Spinal cord (tissue), 9 donors: ENCODE measurements at regions not wholly inside any gene's neighbourhood (a gene's known extent, or its start where the extent isn't known, plus 50 kb on each side); places are given as distances from the start of the nearest gene placed in this dataset.
A peak's percentile ranks its signal among the peaks of the same experiment; 100 is the strongest.
"Not testable (repeated sequence)": the region's sequence is repeated elsewhere in the genome, so short reads cannot be mapped to it uniquely, and the experiment has no call there.

Experiments
- DNase-seq, 6 donors: peaks; one replicate each; pipeline versions ENCODE4 v3.0.0 to v3.0.0-alpha.2; 2013 to 2015; ENCODE audit warnings: low spot score in 6 of 6, low read depth in 4 of 6
- H3K27ac ChIP-seq: one replicate; pipeline ENCODE4 v1.5.1; 2013; ENCODE audit warnings: low read depth, low read length, control low read depth
- H3K27me3 ChIP-seq: one replicate; pipeline ENCODE4 v1.6.1; 2013; ENCODE audit warnings: low read length; ENCODE audit not compliant: control insufficient read depth, insufficient read depth
- H3K36me3 ChIP-seq: one replicate; pipeline ENCODE4 v1.6.1; 2013; ENCODE audit warnings: low read length; ENCODE audit not compliant: control insufficient read depth, insufficient read depth
- H3K4me1 ChIP-seq: one replicate; pipeline ENCODE4 v1.6.1; 2013; ENCODE audit warnings: low read length; ENCODE audit not compliant: control insufficient read depth, insufficient read depth
- H3K4me3 ChIP-seq: one replicate; pipeline ENCODE4 v1.5.1; 2013; ENCODE audit warnings: low read depth, low read length, control low read depth
- H3K9me3 ChIP-seq: one replicate; pipeline ENCODE4 v1.6.1; 2013; ENCODE audit warnings: low read length; ENCODE audit not compliant: control insufficient read depth, insufficient read depth
- WGBS: methylation state at CpG from one replicate; pipeline ENCODE4 v1.1.5; 2013; ENCODE audit warnings: missing lambda C conversion rate; ENCODE audit not compliant: insufficient coverage; 5-methylcytosine and 5-hydroxymethylcytosine counted together
- donor health status: healthy.

GRCh38 chr15:69879963-69880362, 217.8 kb downstream of the TLE3 start:
- DNase-seq, H3K36me3 ChIP-seq, H3K27me3 ChIP-seq, H3K9me3 ChIP-seq, H3K4me1 ChIP-seq, H3K27ac ChIP-seq, H3K4me3 ChIP-seq: not testable (repeated sequence)
- no CpG with 5 or more reads among the region's 1 CpG for WGBS

GRCh38 chr15:69880571-69881301, 217.0 kb downstream of the TLE3 start:
- Histone ChIP-seq H3K9me3 (no peaks in the 10 kb centered on the region), H3K4me1 (peaks cover 10% of the 10 kb centered on the region), H3K27ac (no peak overlapping the region), H3K27me3 (peaks cover 2% of the 10 kb centered on the region), H3K4me3 (no peak overlapping the region), H3K36me3 (no peaks in the 10 kb centered on the region)
- 95% methylated on average over 5 of the region's 6 CpGs for WGBS
- no peak for DNase-seq

GRCh38 chr15:69881302-69881670, 216.4 kb downstream of the TLE3 start:
- H3K9me3 ChIP-seq = no peaks in the 10 kb centered on the region
- no peaks in the 10 kb centered on the region for H3K36me3 ChIP-seq
- no peak overlapping the region for H3K4me3 ChIP-seq
- 94% methylated on average over 4 of the region's 4 CpGs for WGBS
- H3K27ac ChIP-seq = no peak overlapping the region
- H3K4me1 ChIP-seq = peaks cover 15% of the 10 kb centered on the region
- DNase-seq = no peak
- H3K27me3 ChIP-seq = peaks cover 2% of the 10 kb centered on the region

- H3K27ac ChIP-seq = no peak overlapping the region
- peaks cover 18% of the 10 kb centered on the region for H3K4me1 ChIP-seq
- H3K36me3 ChIP-seq = no peaks in the 10 kb centered on the region
- H3K9me3 ChIP-seq = no peaks in the 10 kb centered on the region
- peaks cover 2% of the 10 kb centered on the region for H3K27me3 ChIP-seq
- WGBS = 59% methylated on average over 6 of the region's 10 CpGs
- peak in 2 of 6 donors; percentile 57 to 70 for DNase-seq
- H3K4me3 ChIP-seq = no peak overlapping the region
Observed at GRCh38 chr15:69881766-69882165, 216.0 kb downstream of the TLE3 start.

GRCh38 chr15:69883306-69883705, 214.4 kb downstream of the TLE3 start:
- Histone ChIP-seq H3K4me3 (no peak overlapping the region), H3K27me3 (peaks cover 2% of the 10 kb centered on the region), H3K27ac (no peak overlapping the region), H3K9me3 (no peaks in the 10 kb centered on the region), H3K4me1 (peaks cover 18% of the 10 kb centered on the region), H3K36me3 (no peaks in the 10 kb centered on the region)
- DNase-seq = no peak
- WGBS = 100% methylated on average over 1 of the region's 2 CpGs

GRCh38 chr15:69885173-69885955, 212.4 kb downstream of the TLE3 start:
- Histone ChIP-seq H3K27ac (no peak overlapping the region), H3K4me1 (peaks cover 18% of the 10 kb centered on the region), H3K27me3 (peaks cover 2% of the 10 kb centered on the region), H3K36me3 (no peaks in the 10 kb centered on the region), H3K4me3 (no peak overlapping the region), H3K9me3 (no peaks in the 10 kb centered on the region)
- 23% methylated on average over 15 of the region's 19 CpGs for WGBS
- DNase-seq = peak in 5 of 6 donors; percentile 36 to 91 (median 54)

GRCh38 chr15:69887009-69887408, 210.7 kb downstream of the TLE3 start:
- Histone ChIP-seq H3K27me3 (peaks cover 2% of the 10 kb centered on the region), H3K9me3 (no peaks in the 10 kb centered on the region), H3K4me1 (peaks cover 21% of the 10 kb centered on the region), H3K27ac (no peak overlapping the region), H3K36me3 (no peaks in the 10 kb centered on the region), H3K4me3 (no peak overlapping the region)
- no peak for DNase-seq
- WGBS = 60% methylated on average over 3 of the region's 4 CpGs

GRCh38 chr15:69887553-69887952, 210.2 kb downstream of the TLE3 start:
- Histone ChIP-seq H3K9me3 (no peaks in the 10 kb centered on the region), H3K4me3 (no peak overlapping the region), H3K36me3 (no peaks in the 10 kb centered on the region), H3K27ac (no peak overlapping the region), H3K4me1 (peaks cover 21% of the 10 kb centered on the region), H3K27me3 (peaks cover 2% of the 10 kb centered on the region)
- no CpG with 5 or more reads among the region's 1 CpG for WGBS
- DNase-seq = no peak

GRCh38 chr15:69888406-69888805, 209.3 kb downstream of the TLE3 start:
- Histone ChIP-seq H3K27me3 (peaks cover 2% of the 10 kb centered on the region), H3K9me3 (no peaks in the 10 kb centered on the region), H3K4me1 (peaks cover 22% of the 10 kb centered on the region), H3K4me3 (no peak overlapping the region), H3K27ac (no peak overlapping the region), H3K36me3 (no peaks in the 10 kb centered on the region)
- DNase-seq = no peak
- 50% methylated on average over 2 of the region's 2 CpGs for WGBS
